Large intestine (tissue), 3 donors: ENCODE measurements at regions not wholly inside any gene's neighbourhood (a gene's known extent, or its start where the extent isn't known, plus 50 kb on each side); places are given as distances from the start of the nearest gene placed in this dataset.
"Not testable (repeated sequence)": the region's sequence is repeated elsewhere in the genome, so short reads cannot be mapped to it uniquely, and the experiment has no call there.

ENCODE experiments used
- DNase-seq, 2 donors: peaks; one replicate each; pipeline versions ENCODE4 v3.0.0 to v3.0.0-alpha.2; 2013
- H3K27ac ChIP-seq: one replicate; pipeline ENCODE4 v1.5.1; 2013; ENCODE audit warnings: low read length
- H3K27me3 ChIP-seq: 2 replicates; pipeline ENCODE4 v1.6.1; 2013; ENCODE audit warnings: low read length; ENCODE audit not compliant: control insufficient read depth, insufficient read depth
- H3K36me3 ChIP-seq: 2 replicates; pipeline ENCODE4 v1.6.1; 2013; ENCODE audit warnings: low read length; ENCODE audit not compliant: control insufficient read depth, insufficient read depth
- H3K4me1 ChIP-seq: one replicate; pipeline ENCODE4 v1.6.1; 2013; ENCODE audit warnings: low read length; ENCODE audit not compliant: control insufficient read depth, insufficient read depth
- H3K4me3 ChIP-seq: one replicate; pipeline ENCODE4 v1.5.1; 2013; ENCODE audit warnings: low read length
- H3K9me3 ChIP-seq: one replicate; pipeline ENCODE4 v1.6.1; 2013; ENCODE audit warnings: mild to moderate bottlenecking, low read depth, low read length, moderate library complexity; ENCODE audit not compliant: control insufficient read depth
- WGBS: methylation state at CpG from one replicate; pipeline ENCODE4 v1.1.5; 2013; ENCODE audit warnings: low lambda C conversion rate; ENCODE audit not compliant: insufficient coverage; 5-methylcytosine and 5-hydroxymethylcytosine counted together

DNA sequence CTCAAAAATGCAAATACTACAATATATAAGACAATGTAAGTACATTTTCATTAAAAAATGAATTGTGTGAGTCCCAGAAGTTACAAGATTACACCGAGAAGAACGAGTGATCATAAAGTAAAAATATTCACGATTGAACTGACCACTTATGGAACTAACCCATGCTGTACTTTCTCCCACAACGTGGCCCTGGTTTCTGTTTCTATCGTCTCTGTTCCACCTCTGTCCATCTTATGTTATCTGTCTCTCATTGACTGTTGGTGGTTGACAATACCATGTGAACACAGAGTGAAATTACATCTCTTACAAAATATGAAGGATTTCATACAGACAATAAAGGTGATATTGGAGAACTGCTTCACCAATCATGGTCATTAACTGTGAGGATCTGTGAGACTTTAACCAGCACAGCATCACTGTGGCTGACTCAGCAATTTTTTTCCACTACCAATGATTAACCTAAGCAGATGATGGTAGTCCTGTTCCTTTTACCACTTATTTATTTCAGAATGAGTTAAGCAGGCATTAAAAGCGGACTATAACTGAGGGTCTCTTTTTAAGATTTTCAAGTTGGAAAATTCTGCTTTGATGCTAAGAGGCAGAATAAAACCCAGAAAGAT is 165.1 kb downstream of the TGFB2 start:
- no peaks in the 10 kb centered on the region for H3K4me1 ChIP-seq
- H3K4me3 ChIP-seq: no peak overlapping the region
- no peaks in the 10 kb centered on the region for H3K36me3 ChIP-seq
- no peak for DNase-seq
- H3K27ac ChIP-seq: no peak overlapping the region
- H3K27me3 ChIP-seq: no peaks in the 10 kb centered on the region
- H3K9me3 ChIP-seq: no peaks in the 10 kb centered on the region
- WGBS: 99% methylated on average over 6 of the region's 6 CpGs

GRCh38 chr1:218513328-218513727 is 168.2 kb downstream of the TGFB2 start:
- H3K9me3 ChIP-seq: no peaks in the 10 kb centered on the region
- H3K36me3 ChIP-seq: no peaks in the 10 kb centered on the region
- no peak overlapping the region for H3K4me3 ChIP-seq
- H3K4me1 ChIP-seq: no peaks in the 10 kb centered on the region
- no CpG with 5 or more reads among the region's 3 CpGs for WGBS
- H3K27ac ChIP-seq: no peak overlapping the region
- H3K27me3 ChIP-seq: no peaks in the 10 kb centered on the region
- DNase-seq: no peak

- no peaks in the 10 kb centered on the region for H3K27me3 ChIP-seq
- no peak overlapping the region for H3K27ac ChIP-seq
- H3K4me1 ChIP-seq: no peaks in the 10 kb centered on the region
- 75% methylated on average over 1 of the region's 2 CpGs for WGBS
- H3K9me3 ChIP-seq: no peaks in the 10 kb centered on the region
- no peaks in the 10 kb centered on the region for H3K36me3 ChIP-seq
- no peak for DNase-seq
- H3K4me3 ChIP-seq: no peak overlapping the region
Observed at GRCh38 chr1:218514689-218515088, 169.6 kb downstream of the TGFB2 start.

DNA sequence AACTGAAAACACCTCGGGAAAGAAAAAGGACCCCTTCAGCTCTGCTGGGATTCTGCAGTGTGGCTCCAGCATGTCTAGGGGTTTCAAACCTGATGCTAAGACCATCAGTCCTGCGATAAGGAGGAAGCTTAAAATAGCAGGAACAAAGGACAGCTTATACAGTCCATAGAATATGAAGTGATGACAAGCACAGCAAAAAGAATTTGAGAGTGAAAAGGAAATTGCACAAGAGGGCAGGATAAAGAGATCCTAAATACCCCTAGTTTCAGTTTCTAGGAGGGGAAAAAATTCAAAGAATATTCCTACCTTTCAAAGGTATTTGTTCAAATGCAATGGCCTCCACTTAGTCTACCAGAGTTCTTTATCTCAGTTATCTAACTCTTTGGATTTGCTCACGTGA is 171.4 kb downstream of the TGFB2 start:
- Histone ChIP-seq H3K4me1 (no peaks in the 10 kb centered on the region), H3K27me3 (no peaks in the 10 kb centered on the region), H3K4me3 (no peak overlapping the region), H3K9me3 (no peaks in the 10 kb centered on the region), H3K36me3 (no peaks in the 10 kb centered on the region), H3K27ac (no peak overlapping the region)
- DNase-seq: no peak
- WGBS: no CpG with 5 or more reads among the region's 3 CpGs

GRCh38 chr1:218517459-218517858 is 172.3 kb downstream of the TGFB2 start:
- Histone ChIP-seq H3K27me3 (no peaks in the 10 kb centered on the region), H3K27ac (no peak overlapping the region), H3K36me3 (no peaks in the 10 kb centered on the region), H3K4me1 (no peaks in the 10 kb centered on the region), H3K4me3 (no peak overlapping the region), H3K9me3 (no peaks in the 10 kb centered on the region)
- WGBS: 84% methylated on average over 4 of the region's 5 CpGs
- no peak for DNase-seq

DNA sequence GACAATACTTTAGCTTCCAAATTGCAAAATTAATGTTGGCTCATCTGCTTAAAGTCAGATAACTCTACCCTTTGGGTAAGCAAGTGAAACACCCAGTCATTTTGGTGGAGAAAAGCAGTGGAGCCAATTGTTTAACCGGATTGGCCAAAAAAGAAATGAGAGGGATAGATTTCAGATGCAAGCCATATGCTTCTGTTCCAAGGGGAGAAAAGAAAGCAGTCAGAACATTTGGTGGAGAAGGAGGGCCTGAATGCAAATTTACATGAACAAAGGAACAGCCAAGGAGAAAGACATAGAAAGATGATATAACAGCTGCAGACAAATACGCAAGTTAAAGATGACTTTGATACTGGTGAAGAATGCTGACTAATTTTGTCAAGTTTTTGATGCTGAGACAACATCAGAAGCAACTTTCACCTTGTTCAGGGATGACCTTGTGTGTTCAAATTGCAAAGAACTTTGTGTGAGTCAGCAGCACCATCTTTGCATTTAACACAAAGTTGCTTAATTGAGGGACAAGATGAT is 173.1 kb downstream of the TGFB2 start:
- H3K4me3 ChIP-seq: no peak overlapping the region
- H3K27me3 ChIP-seq: no peaks in the 10 kb centered on the region
- WGBS: no CpG with 5 or more reads among the region's 2 CpGs
- no peak overlapping the region for H3K27ac ChIP-seq
- DNase-seq: no peak
- H3K9me3 ChIP-seq: no peaks in the 10 kb centered on the region
- H3K4me1 ChIP-seq: no peaks in the 10 kb centered on the region
- H3K36me3 ChIP-seq: no peaks in the 10 kb centered on the region

DNA sequence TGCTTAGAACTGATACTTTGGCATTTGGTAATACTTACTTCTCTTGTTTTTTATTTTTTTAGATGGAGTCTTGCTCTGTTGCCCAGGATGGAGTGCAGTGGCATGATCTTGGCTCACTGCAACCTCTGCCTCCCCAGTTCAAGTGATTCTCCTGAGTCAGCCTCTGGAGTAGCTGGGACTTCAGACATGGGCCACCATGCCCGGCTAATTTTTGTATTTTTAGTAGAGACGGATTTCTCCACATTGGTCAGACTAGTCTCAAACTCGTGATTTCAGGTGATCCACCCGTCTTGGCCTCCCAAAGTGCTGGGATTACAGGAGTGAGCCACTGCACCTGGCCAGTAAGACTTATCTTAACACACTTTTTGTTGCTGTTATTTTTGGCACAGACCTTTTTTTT is 175.5 kb downstream of the TGFB2 start:
- not testable (repeated sequence) for H3K4me1 ChIP-seq, DNase-seq, H3K9me3 ChIP-seq, H3K4me3 ChIP-seq, H3K27me3 ChIP-seq, H3K36me3 ChIP-seq, H3K27ac ChIP-seq
- WGBS: 100% methylated on average over 1 of the region's 4 CpGs

- WGBS: 58% methylated on average over 2 of the region's 7 CpGs
- no peaks in the 10 kb centered on the region for H3K4me1 ChIP-seq
- no peaks in the 10 kb centered on the region for H3K9me3 ChIP-seq
- H3K27me3 ChIP-seq: peaks cover 3% of the 10 kb centered on the region
- no peak overlapping the region for H3K27ac ChIP-seq
- no peaks in the 10 kb centered on the region for H3K36me3 ChIP-seq
- H3K4me3 ChIP-seq: no peak overlapping the region
- no peak for DNase-seq
Observed at GRCh38 chr1:218521414-218522169, 176.5 kb downstream of the TGFB2 start.

DNA sequence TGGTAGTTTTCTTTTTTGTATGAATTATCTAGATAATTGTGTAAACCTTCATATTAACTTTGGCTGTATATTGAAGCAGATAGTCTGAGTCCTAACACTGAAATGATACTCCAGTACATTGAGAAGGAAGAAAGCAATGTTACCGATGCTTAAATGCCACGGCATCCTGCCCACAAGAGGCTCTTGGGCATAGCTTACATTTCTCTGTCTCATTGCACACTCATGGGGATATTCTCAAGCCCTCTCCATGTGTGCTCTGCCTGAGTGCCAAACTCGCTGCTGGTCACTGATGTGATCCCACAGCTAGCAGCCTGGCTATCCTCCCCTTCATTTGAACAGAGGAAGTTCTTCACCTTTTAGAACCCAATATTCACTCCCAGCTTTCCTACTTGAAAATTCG is 179.4 kb downstream of the TGFB2 start:
- WGBS: 70% methylated on average over 2 of the region's 4 CpGs
- no peak overlapping the region for H3K27ac ChIP-seq
- H3K4me1 ChIP-seq: no peaks in the 10 kb centered on the region
- no peaks in the 10 kb centered on the region for H3K36me3 ChIP-seq
- no peaks in the 10 kb centered on the region for H3K9me3 ChIP-seq
- no peak overlapping the region for H3K4me3 ChIP-seq
- no peak for DNase-seq
- H3K27me3 ChIP-seq: peaks cover 3% of the 10 kb centered on the region

DNA sequence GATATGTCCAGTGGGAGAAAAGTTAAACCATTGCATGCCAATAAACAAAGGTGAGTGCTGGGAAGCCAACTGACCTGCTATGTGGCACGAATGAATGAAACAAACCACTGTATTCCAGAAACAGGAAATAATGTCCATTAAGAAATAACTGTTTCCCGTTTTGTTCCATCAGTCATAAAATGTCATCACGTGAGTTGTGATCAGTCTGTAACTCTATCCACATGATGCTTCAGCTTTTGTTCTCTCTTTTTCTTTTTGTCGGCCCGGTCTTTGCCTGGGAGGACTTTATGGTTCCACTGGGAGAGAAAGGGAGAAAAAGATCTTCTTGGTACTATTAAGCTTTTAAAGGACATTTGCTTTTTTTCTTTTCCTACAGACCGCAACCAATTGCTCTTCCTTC is 179.9 kb downstream of the TGFB2 start:
- H3K27me3 ChIP-seq: peaks cover 3% of the 10 kb centered on the region
- 39% methylated on average over 2 of the region's 6 CpGs for WGBS
- DNase-seq: no peak
- no peak overlapping the region for H3K4me3 ChIP-seq
- H3K9me3 ChIP-seq: no peaks in the 10 kb centered on the region
- no peaks in the 10 kb centered on the region for H3K4me1 ChIP-seq
- no peak overlapping the region for H3K27ac ChIP-seq
- H3K36me3 ChIP-seq: no peaks in the 10 kb centered on the region
